HG03520 (cell line): ENCODE measurements at regions not wholly inside any gene's neighbourhood (a gene's known extent, or its start where the extent isn't known, plus 50 kb on each side); places are given as distances from the start of the nearest gene placed in this dataset.
"Not testable (repeated sequence)": the region's sequence is repeated elsewhere in the genome, so short reads cannot be mapped to it uniquely, and the experiment has no call there.

ENCODE experiments used
- ATAC-seq: cut with Tn5 transposase; IDR thresholded peaks from one replicate; pipeline ENCODE4 v1.9.1; 2021; ENCODE audit warnings: mild to moderate bottlenecking, moderate library complexity; ENCODE audit not compliant: unreplicated experiment

DNA sequence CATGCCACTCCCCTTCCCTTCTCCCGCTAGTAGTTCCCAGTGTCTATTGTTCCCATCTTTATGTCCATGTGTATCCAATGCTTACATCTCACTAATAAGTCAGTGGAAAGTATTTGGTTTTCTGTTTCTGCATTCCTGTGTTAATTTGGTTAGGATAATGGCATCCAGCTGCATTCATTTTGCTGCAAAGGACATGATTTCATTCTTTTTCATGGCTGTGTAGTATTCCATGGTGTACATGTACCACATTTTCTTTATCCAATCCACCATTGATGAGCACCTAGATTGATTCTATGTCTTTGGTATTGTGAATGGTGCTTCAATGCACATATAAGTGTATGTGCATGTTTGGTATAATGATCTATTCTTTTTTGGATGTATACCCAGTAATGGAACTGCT is 502.5 kb upstream of the MAP2 start:
- ATAC-seq, result not testable (repeated sequence)

GRCh38 chr2:208927867-208928266 is 496.0 kb upstream of the MAP2 start:
- ATAC-seq, result no peak

DNA sequence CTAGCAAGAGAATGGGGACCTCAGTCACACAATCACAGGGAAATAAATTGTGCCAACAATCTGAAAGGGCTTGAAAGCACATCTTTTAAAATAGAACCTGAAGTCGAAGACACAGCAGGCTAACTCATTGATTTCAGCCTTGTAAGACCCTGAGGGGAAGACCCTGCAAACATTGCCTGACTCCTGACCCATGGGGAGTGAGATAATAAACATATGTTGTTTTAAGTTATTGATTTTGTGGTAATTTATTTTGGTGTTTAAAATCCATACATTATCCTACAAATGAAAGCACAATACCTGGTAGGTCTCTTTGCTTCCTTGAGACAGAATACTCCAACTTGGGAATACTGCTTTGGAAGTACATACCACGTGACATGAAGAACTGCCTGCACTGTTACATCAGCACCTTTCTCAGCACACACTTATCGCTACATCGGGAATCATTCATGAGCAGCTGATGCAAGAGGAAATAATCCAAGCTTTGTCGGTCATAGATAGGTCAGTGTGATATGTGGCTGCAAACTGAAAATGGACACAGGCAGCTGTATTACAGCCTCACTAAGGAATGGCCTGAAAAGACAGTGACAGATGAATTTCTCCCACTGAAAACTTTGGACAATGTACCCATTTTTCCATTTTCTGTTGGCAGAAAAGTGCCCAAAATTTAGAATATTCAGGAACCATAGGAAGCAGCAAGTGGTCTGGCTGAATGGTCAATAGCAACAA is 494.5 kb upstream of the MAP2 start:
- ATAC-seq, result no peak

- no peak for ATAC-seq
These were observed 493.9 kb upstream of the MAP2 start for GRCh38 chr2:208929894-208930427.

DNA sequence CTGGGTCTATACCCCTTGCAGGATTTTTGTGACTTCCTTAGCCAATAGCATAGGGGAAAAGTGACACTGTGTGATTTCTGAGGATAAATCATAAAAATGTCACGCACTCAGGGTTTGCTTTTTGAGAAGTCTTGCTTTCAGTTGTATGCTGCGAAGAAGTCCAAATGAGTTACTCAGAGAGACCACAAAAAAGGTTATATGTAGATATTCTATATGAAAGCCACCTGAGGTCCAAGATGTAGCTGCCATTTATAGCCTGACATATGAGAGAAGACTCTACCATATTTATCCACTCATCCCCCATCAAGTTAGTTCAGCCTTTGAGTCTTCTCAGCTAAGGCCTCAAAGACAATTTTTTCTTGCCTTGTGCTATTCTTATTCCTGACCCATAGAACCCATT is 488.3 kb upstream of the MAP2 start:
- no peak for ATAC-seq

DNA sequence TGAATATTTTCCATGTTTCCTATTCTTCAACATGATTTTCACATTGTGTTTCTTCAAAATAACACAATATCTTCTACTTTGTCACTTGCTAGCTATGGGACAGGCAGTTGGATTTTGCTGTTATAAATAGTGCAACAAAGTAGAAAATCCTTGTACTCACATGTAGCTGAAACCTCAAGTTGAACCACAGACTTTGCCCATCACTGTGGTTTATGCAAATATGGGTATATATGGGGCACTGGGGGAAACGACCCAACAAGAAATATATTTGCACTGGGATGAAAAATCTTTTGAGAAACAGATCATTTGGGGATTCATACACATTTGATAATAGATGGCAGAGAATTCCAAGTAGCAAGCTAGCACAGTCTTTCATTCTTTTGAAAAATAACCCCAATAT is 486.3 kb upstream of the MAP2 start:
- ATAC-seq, result no peak

GRCh38 chr2:208939852-208940251 is 484.0 kb upstream of the MAP2 start:
- no peak for ATAC-seq

GRCh38 chr2:208945719-208946256 is 478.1 kb upstream of the MAP2 start:
- ATAC-seq, result no peak

DNA sequence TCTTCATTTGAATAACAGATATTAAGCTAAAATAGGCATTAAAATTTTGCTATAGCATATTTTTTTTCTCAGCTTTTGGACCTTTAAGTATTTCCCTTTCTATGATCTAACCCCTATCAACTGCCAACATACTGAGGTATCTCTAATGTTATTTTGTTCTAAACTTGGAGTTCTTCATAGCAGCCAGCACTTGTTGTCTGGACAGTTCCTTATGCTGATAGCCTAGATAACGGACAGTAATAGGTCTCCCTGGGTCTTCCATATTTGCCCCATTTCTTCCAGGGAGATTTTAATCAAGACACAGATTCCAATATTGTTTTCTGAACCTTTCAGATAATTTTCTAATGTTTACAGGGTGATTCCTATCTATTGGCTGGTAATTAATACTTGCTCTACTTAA is 475.8 kb upstream of the MAP2 start:
- ATAC-seq, result no peak

DNA sequence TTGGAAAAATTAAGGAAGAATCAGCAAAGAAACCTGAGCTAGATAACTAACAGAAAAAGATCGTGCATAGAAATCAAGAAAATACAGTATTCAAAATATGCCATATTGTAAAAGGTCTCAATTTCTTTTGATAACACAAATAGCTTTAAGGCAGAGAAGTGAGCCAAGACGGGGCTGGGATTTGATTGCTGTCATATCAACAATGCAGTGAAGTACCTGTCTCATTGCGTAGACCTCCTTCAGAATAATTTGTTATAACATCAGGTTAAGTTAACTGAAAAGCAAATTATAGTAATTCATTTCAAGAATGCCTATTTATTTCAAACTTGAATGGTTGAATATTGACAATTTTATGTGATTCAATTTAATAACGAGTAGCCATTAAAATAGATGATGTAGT is 453.8 kb upstream of the MAP2 start:
- no peak for ATAC-seq

GRCh38 chr2:208977582-208977981 is 446.3 kb upstream of the MAP2 start:
- no peak for ATAC-seq

DNA sequence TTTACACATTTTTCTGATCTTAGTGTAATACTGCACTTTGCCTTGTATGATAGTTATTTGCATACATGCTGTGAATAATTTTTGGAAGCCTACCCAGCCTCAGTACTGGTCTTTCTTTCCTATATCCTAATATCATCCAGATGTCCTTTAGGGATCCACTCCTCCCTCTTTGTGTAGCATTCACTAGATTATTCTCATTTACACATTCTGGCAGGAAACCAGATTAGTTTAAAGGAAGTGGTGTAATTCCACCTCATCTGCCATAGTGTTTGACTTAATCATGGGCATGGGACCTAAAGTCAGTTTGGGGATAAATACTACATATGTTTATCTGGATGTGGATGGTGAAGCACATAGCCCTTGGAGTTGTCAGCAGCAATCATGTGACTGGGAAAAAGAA is 444.9 kb upstream of the MAP2 start:
- ATAC-seq, result no peak

DNA sequence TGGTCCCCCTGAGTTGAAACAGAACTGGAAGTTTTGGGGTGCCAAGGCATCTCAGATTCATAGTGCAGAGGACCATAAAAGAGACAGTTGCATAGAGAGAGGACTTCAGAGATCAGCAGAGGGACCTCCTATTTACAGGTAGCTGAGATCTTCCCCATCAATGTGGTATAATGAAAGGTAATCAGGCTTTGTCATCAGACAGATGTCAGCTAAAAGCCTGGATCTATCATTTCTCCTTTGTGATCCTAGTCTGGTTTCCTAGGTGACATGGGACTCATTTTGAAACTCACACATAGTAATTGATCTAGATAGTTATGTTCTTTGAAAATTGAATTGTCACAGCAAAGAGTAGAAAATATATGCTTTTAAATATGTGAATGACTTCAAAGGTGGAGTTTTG is 443.5 kb upstream of the MAP2 start:
- no peak for ATAC-seq

DNA sequence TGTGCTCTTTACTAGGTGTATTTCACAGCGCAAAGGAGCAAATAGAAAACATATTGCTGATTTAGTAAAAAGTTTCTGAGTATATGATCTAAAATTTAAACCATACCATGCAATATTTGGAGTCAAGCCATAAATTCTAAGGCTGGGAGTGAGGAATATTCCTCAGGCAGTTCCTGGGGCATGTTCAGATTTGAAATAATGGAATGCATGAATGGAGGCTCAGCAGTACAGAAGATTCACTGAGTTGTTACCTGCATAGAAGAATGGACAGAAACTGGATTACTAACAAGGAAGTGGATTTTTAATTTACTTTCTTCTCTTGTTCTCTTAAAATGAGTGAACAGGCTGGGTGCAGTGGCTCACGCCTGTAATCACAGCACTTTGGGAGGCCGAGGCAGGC is 441.0 kb upstream of the MAP2 start:
- no peak for ATAC-seq

GRCh38 chr2:208983486-208983885 is 440.4 kb upstream of the MAP2 start:
- no peak for ATAC-seq

DNA sequence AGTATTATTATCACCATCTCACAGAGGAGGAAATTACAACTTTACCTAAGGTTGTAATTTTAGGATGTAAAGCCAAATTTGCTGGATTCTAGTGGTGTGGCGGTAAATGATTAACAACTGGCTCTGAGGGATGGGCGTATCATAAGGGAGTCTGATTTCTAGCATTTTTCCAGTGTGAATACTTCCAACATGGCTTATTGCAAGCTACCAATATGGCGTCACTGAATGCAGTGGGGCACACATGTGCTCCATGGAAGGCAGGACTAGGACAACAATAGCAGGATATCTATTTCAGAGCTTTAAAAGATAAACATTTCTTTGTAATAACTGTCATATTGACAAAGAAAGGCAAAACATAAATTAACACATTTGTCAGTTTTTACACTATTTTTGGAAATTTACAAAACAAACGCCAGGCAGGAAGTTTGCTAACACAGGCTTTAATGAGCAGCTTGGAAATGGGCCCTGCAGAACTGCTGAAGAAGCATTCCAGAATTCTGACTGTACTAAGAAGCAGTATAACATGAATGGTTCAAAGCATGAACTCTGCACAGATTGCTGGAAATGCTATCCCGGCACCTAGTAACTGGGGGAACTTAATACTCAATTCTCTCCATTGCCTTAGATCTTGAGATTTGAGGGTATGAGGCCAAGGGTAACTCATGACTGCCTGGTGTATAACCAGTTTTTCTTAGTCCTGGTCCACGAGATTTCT is 439.3 kb upstream of the MAP2 start:
- no peak for ATAC-seq

DNA sequence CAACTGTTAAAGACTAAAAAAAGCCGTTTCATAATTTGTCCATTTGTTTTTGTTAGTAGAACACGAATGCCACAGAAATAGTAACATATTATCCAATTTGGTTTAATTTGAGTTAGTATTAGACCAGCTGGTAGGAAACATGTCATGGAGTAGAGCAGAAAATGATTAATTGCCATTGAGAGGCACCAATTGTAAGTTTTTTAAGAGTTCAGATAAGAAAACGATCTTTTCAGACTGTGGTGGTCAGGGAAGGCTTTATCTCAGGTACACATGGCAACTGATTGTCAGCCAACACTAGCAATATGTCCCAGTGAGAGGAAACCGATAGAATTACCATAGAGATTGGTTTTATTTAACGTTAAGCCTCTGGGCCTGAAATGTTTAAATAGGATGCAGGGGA is 438.2 kb upstream of the MAP2 start:
- ATAC-seq, result no peak

- ATAC-seq, result no peak
These were observed 433.1 kb upstream of the MAP2 start for GRCh38 chr2:208990716-208991115.

- ATAC-seq, result no peak
These were observed 423.9 kb upstream of the MAP2 start for GRCh38 chr2:208999911-209000310.

- no peak for ATAC-seq
These were observed 421.8 kb upstream of the MAP2 start for GRCh38 chr2:209002054-209002453.

DNA sequence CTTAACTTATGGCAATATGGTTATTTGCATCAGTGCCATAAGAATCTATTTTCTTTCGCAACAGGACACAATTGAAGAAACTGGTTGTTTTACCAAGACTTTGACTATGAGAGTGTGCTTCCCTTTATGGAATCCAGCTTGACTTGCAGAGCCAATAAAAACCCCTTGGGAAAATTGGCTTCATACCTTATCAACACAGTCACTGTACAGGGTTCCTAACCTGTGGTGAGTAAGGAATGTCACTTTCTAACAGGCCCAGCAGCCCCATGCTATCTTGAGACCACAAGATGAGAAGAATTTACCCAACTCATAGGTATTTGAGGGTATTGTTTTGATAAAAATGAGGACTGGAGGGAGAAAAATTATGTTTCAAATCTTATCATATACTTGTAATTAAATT is 418.5 kb upstream of the MAP2 start:
- ATAC-seq, result no peak

DNA sequence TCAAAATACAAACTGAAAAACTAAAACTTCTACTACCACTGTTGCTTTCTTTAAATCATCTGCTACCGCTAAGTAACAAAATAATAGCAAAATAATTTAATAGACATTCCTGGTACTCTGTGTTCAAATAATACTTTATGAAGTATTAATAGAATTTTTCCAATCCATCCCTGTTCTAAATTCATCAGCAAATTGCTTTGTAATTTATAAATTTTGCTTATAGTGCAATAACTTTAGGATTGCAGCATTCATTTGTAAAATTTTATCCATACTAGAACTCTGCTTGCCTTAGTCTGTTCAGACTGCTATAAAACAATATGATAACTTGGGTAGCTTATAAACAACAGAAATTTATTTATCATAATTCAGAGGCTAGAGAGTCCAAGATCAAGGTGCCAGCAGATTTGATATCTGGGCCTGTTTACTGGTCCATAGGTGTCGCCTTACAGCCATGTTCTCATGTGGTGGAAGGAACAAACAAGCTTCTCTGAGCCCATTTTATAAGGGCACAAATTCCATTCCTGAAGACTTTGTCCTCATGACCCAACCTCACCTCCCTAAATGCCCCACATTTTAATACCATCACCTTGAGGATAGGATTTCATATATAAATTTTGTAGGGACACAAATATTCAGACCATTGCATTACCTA is 415.1 kb upstream of the MAP2 start:
- no peak for ATAC-seq
